ENCODE measurements at regions not wholly inside any gene's neighbourhood (a gene's known extent, or its start where the extent isn't known, plus 50 kb on each side); places are given as distances from the start of the nearest gene placed in this dataset.

- Histone ChIP-seq H3K9ac (ENCODE audit: insufficient read depth, low read length) (no peak overlapping the region), H2AFZ (ENCODE audit: low read length) (no peak overlapping the region)
- TF ChIP-seq EZH2 (IDR thresholded peaks at IDR 0.05; ENCODE audit: low read length, missing control alignments), result no peak
- TF ChIP-seq CTCF (conservative IDR thresholded peaks at IDR 0.05 in 1 of 2, IDR thresholded peaks at IDR 0.05 in 1 of 2; ENCODE audit: low read depth in 1 of 2, low read length in 2 of 2), result no peak
These were observed 140.0 kb upstream of the FHL2 start for GRCh38 chr2:105538840-105539239.

GRCh38 chr2:105537920-105538319, 139.1 kb upstream of the FHL2 start:
- Histone ChIP-seq H3K36me3 (ENCODE audit: control insufficient read depth, insufficient read depth, low read length) (no peaks in the 10 kb centered on the region), H4K20me1 (ENCODE audit: control insufficient read depth, extremely low read depth, insufficient read depth, low read length) (no peaks in the 10 kb centered on the region), H3K4me1 (ENCODE audit: control insufficient read depth, extremely low read depth, insufficient read depth, low read length) (no peaks in the 10 kb centered on the region), H3K9ac (ENCODE audit: insufficient read depth, low read length) (no peak overlapping the region), H3K4me2 (ENCODE audit: extremely low read depth, insufficient read depth, low read length) (no peak overlapping the region), H3K27me3 (ENCODE audit: control insufficient read depth, insufficient read depth, low read length) (peaks cover 2% of the 10 kb centered on the region), H3K27ac (ENCODE audit: insufficient read depth, low read length) (no peak overlapping the region), H3K79me2 (ENCODE audit: control insufficient read depth, insufficient read depth, low read length) (no peaks in the 10 kb centered on the region), H2AFZ (ENCODE audit: low read length) (no peak overlapping the region), H3K4me3 (replicated peaks in 1 of 4; ENCODE audit: control extremely low read depth in 1 of 4, insufficient read depth in 1 of 4, low read depth in 3 of 4, low read length in 4 of 4) (no peak overlapping the region), H3K9me3 (ENCODE audit: control insufficient read depth, insufficient read depth, low read depth, low read length) (no peaks in the 10 kb centered on the region)
- no peak for DNase-seq (ENCODE audit: low read depth in 2 of 2)
- TF ChIP-seq EZH2 (IDR thresholded peaks at IDR 0.05; ENCODE audit: low read length, missing control alignments), result no peak
- TF ChIP-seq CTCF (conservative IDR thresholded peaks at IDR 0.05 in 1 of 2, IDR thresholded peaks at IDR 0.05 in 1 of 2; ENCODE audit: low read depth in 1 of 2, low read length in 2 of 2), result no peak

More at GRCh38 chr2:105538840-105539239, 140.0 kb upstream of the FHL2 start:
- H3K27ac ChIP-seq (ENCODE audit: insufficient read depth, low read length), result no peak overlapping the region
- H4K20me1 ChIP-seq (ENCODE audit: control insufficient read depth, extremely low read depth, insufficient read depth, low read length), result no peaks in the 10 kb centered on the region
- H3K4me1 ChIP-seq (ENCODE audit: control insufficient read depth, extremely low read depth, insufficient read depth, low read length), result no peaks in the 10 kb centered on the region
- H3K36me3 ChIP-seq (ENCODE audit: control insufficient read depth, insufficient read depth, low read length), result no peaks in the 10 kb centered on the region
- H3K9me3 ChIP-seq (ENCODE audit: control insufficient read depth, insufficient read depth, low read depth, low read length), result no peaks in the 10 kb centered on the region
- H3K79me2 ChIP-seq (ENCODE audit: control insufficient read depth, insufficient read depth, low read length), result no peaks in the 10 kb centered on the region
- no peak overlapping the region for H3K4me2 ChIP-seq (ENCODE audit: extremely low read depth, insufficient read depth, low read length)
- no peak overlapping the region for H3K4me3 ChIP-seq (replicated peaks in 1 of 4; ENCODE audit: control extremely low read depth in 1 of 4, insufficient read depth in 1 of 4, low read depth in 3 of 4, low read length in 4 of 4)
- DNase-seq (ENCODE audit: low read depth in 2 of 2), result no peak
- H3K27me3 ChIP-seq (ENCODE audit: control insufficient read depth, insufficient read depth, low read length), result peaks cover 2% of the 10 kb centered on the region

- TF ChIP-seq CTCF (conservative IDR thresholded peaks at IDR 0.05 in 1 of 2, IDR thresholded peaks at IDR 0.05 in 1 of 2; ENCODE audit: low read depth in 1 of 2, low read length in 2 of 2) (no peak), EZH2 (IDR thresholded peaks at IDR 0.05; ENCODE audit: low read length, missing control alignments) (no peak)
- no peak overlapping the region for H2AFZ ChIP-seq (ENCODE audit: low read length)
These were observed 138.6 kb upstream of the FHL2 start for GRCh38 chr2:105537466-105537865.

More at GRCh38 chr2:105537466-105537865, 138.6 kb upstream of the FHL2 start:
- Histone ChIP-seq H3K4me1 (ENCODE audit: control insufficient read depth, extremely low read depth, insufficient read depth, low read length) (no peaks in the 10 kb centered on the region), H3K36me3 (ENCODE audit: control insufficient read depth, insufficient read depth, low read length) (no peaks in the 10 kb centered on the region), H3K9ac (ENCODE audit: insufficient read depth, low read length) (no peak overlapping the region), H3K27me3 (ENCODE audit: control insufficient read depth, insufficient read depth, low read length) (peaks cover 2% of the 10 kb centered on the region), H3K4me3 (replicated peaks in 1 of 4; ENCODE audit: control extremely low read depth in 1 of 4, insufficient read depth in 1 of 4, low read depth in 3 of 4, low read length in 4 of 4) (no peak overlapping the region), H3K27ac (ENCODE audit: insufficient read depth, low read length) (no peak overlapping the region), H3K9me3 (ENCODE audit: control insufficient read depth, insufficient read depth, low read depth, low read length) (no peaks in the 10 kb centered on the region), H3K79me2 (ENCODE audit: control insufficient read depth, insufficient read depth, low read length) (no peaks in the 10 kb centered on the region), H3K4me2 (ENCODE audit: extremely low read depth, insufficient read depth, low read length) (no peak overlapping the region), H4K20me1 (ENCODE audit: control insufficient read depth, extremely low read depth, insufficient read depth, low read length) (no peaks in the 10 kb centered on the region)
- no peak for DNase-seq (ENCODE audit: low read depth in 2 of 2)
